ENCODE measurements at regions not wholly inside any gene's neighbourhood (a gene's known extent, or its start where the extent isn't known, plus 50 kb on each side); places are given as distances from the start of the nearest gene placed in this dataset.

GRCh38 chr5:56520986-56521730, 288.0 kb upstream of the ANKRD55 start:
- Histone ChIP-seq H3K9me3 (no peaks in the 10 kb centered on the region), H3K36me3 (no peaks in the 10 kb centered on the region), H3K27me3 (no peaks in the 10 kb centered on the region), H3K27ac (replicated peaks in 1 of 4) (no peak overlapping the region), H3K4me1 (peaks cover 17 to 43% (median 35%) of the 10 kb centered on the region in 4 donors), H3K4me3 (no peak overlapping the region)
- intact Hi-C loops (cut with DNase I) = no loop called here
- no peak for TF ChIP-seq POLR2AphosphoS5 (IDR thresholded peaks at IDR 0.05)
- no peak for TF ChIP-seq CTCF (IDR thresholded peaks at IDR 0.05)
- no peak for TF ChIP-seq POLR2A (IDR thresholded peaks at IDR 0.05; ENCODE audit: low read depth)
- TF ChIP-seq EP300 (IDR thresholded peaks at IDR 0.05) = no peak
- no peak for DNase-seq (ENCODE audit: extremely low spot score)
- WGBS = 95% methylated on average over 11 of the region's 11 CpGs

GRCh38 chr5:56518820-56519219, 285.7 kb upstream of the ANKRD55 start:
- H3K4me3 ChIP-seq = no peak overlapping the region
- TF ChIP-seq EP300 (IDR thresholded peaks at IDR 0.05) (no peak), CTCF (IDR thresholded peaks at IDR 0.05) (no peak), POLR2A (IDR thresholded peaks at IDR 0.05; ENCODE audit: low read depth) (no peak), POLR2AphosphoS5 (IDR thresholded peaks at IDR 0.05) (no peak)
- no peaks in the 10 kb centered on the region for H3K36me3 ChIP-seq
- H3K27me3 ChIP-seq = no peaks in the 10 kb centered on the region
- H3K27ac ChIP-seq (replicated peaks in 1 of 4) = no peak overlapping the region
- no peak for DNase-seq (ENCODE audit: extremely low spot score)
- intact Hi-C loops (cut with DNase I) = no loop called here
- H3K4me1 ChIP-seq = peaks cover 18 to 50% (median 42%) of the 10 kb centered on the region in 4 donors
- 97% methylated on average over 4 of the region's 4 CpGs for WGBS
- no peaks in the 10 kb centered on the region for H3K9me3 ChIP-seq

GRCh38 chr5:56517011-56517416, 283.9 kb upstream of the ANKRD55 start:
- TF ChIP-seq CTCF (IDR thresholded peaks at IDR 0.05) (no peak), POLR2AphosphoS5 (IDR thresholded peaks at IDR 0.05) (no peak), EP300 (IDR thresholded peaks at IDR 0.05) (no peak), POLR2A (IDR thresholded peaks at IDR 0.05; ENCODE audit: low read depth) (no peak)
- no peak for DNase-seq (ENCODE audit: extremely low spot score)
- no peaks in the 10 kb centered on the region for H3K27me3 ChIP-seq
- H3K36me3 ChIP-seq = no peaks in the 10 kb centered on the region
- no peak overlapping the region for H3K27ac ChIP-seq (replicated peaks in 1 of 4)
- H3K9me3 ChIP-seq = no peaks in the 10 kb centered on the region
- intact Hi-C loops (cut with DNase I) = no loop called here
- peaks cover 20 to 48% (median 39%) of the 10 kb centered on the region in 4 donors for H3K4me1 ChIP-seq
- H3K4me3 ChIP-seq = no peak overlapping the region
- 33% methylated on average over 2 of the region's 2 CpGs for WGBS

- Histone ChIP-seq H3K9me3 (no peaks in the 10 kb centered on the region), H3K4me1 (peaks cover 26 to 47% (median 39%) of the 10 kb centered on the region in 4 donors), H3K36me3 (no peaks in the 10 kb centered on the region), H3K27me3 (no peaks in the 10 kb centered on the region), H3K4me3 (no peak overlapping the region), H3K27ac (replicated peaks in 1 of 4) (no peak overlapping the region)
- DNase-seq (ENCODE audit: extremely low spot score) = no peak
- WGBS = 95% methylated on average over 5 of the region's 5 CpGs
- no peak for TF ChIP-seq CTCF (IDR thresholded peaks at IDR 0.05)
- no peak for TF ChIP-seq EP300 (IDR thresholded peaks at IDR 0.05)
- TF ChIP-seq POLR2AphosphoS5 (IDR thresholded peaks at IDR 0.05) = no peak
- no peak for TF ChIP-seq POLR2A (IDR thresholded peaks at IDR 0.05; ENCODE audit: low read depth)
- intact Hi-C loops (cut with DNase I) = no loop called here
Observed at GRCh38 chr5:56516441-56516840, 283.3 kb upstream of the ANKRD55 start.

GRCh38 chr5:56516035-56516434, 282.9 kb upstream of the ANKRD55 start:
- no peak overlapping the region for H3K27ac ChIP-seq (replicated peaks in 1 of 4)
- intact Hi-C loops (cut with DNase I) = no loop called here
- no peak overlapping the region for H3K4me3 ChIP-seq
- WGBS = 72% methylated on average over 2 of the region's 2 CpGs
- H3K27me3 ChIP-seq = no peaks in the 10 kb centered on the region
- no peaks in the 10 kb centered on the region for H3K9me3 ChIP-seq
- no peak for DNase-seq (ENCODE audit: extremely low spot score)
- no peaks in the 10 kb centered on the region for H3K36me3 ChIP-seq
- peaks cover 27 to 47% (median 39%) of the 10 kb centered on the region in 4 donors for H3K4me1 ChIP-seq
- TF ChIP-seq POLR2A (IDR thresholded peaks at IDR 0.05; ENCODE audit: low read depth) = no peak
- TF ChIP-seq EP300 (IDR thresholded peaks at IDR 0.05) = no peak
- TF ChIP-seq CTCF (IDR thresholded peaks at IDR 0.05) = no peak
- TF ChIP-seq POLR2AphosphoS5 (IDR thresholded peaks at IDR 0.05) = no peak
